Right cardiac atrium (tissue), 5 donors: ENCODE measurements at regions not wholly inside any gene's neighbourhood (a gene's known extent, or its start where the extent isn't known, plus 50 kb on each side); places are given as distances from the start of the nearest gene placed in this dataset.

ENCODE experiments used
- ATAC-seq, 2 donors: fragments of 200-7000 bp; cut with Tn5 transposase; one replicate each; pipeline versions ENCODE4 v1.8.0 to v1.9.1; 2020; ENCODE audit warnings: moderate library complexity in 2 of 2, mild to moderate bottlenecking in 1 of 2
- DNase-seq, 3 donors: peaks; one replicate each; pipeline ENCODE4 v3.0.0-alpha.2; 2020
- H3K27ac ChIP-seq: one replicate; pipeline ENCODE4 v1.5.1; 2013; ENCODE audit warnings: mild to moderate bottlenecking, low read length, control low read depth, moderate library complexity
- H3K27me3 ChIP-seq: one replicate; pipeline ENCODE4 v1.6.1; 2013; ENCODE audit not compliant: control insufficient read depth, insufficient read depth
- H3K4me1 ChIP-seq: one replicate; pipeline ENCODE4 v1.6.1; 2013; ENCODE audit warnings: low read length; ENCODE audit not compliant: control insufficient read depth, insufficient read depth
- H3K4me3 ChIP-seq: one replicate; pipeline ENCODE4 v1.5.1; 2013; ENCODE audit warnings: low read length, control low read depth
- H3K9me3 ChIP-seq: one replicate; pipeline ENCODE4 v1.6.1; 2013; ENCODE audit warnings: low read length; ENCODE audit not compliant: control insufficient read depth
- WGBS: extraction: QIAGEN DNeasy Blood & Tissue Kit; methylation state at CpG from one replicate; pipeline ENCODE4 v1.1.7; 2013; 5-methylcytosine and 5-hydroxymethylcytosine counted together
- intact Hi-C, 4 donors: fragments of 100-400 bp; cut with DNase I; formaldehyde crosslinking; loops; one replicate each; pipeline versions ENCODE4 v1.11.0 to v1.14.0; 2022 to 2023
- donor health status: healthy with polysubstance abuse.
- donor health status: DM: no; HTN: yes; CAD: no.
- donor health status: DM: no; HTN: no; CAD: no.
- donor health status: DM: no; HTN: yes; CAD: no; lungs with severe emphysema.
- donor health status: DM: yes; HTN: yes; CAD: no.

DNA sequence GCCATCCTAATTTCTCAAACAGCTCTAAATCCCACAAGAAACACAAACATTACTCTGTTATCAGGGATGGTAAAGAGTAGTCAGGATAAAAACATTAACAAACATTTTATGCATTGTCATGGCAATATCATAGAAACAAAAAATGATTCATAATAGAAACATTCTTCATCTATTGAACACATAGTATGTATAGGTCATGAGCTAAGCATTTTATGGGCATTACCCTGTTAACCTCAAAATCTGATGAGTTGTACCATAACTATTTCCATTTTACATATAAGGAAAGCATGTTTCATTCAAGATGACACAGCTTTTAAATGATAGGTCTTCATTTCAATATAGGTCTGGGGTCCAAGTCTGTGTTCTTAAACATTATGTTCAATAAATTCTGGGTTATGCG is 344.9 kb downstream of the RND3 start:
- no peak for ATAC-seq
- no peaks in the 10 kb centered on the region for H3K27me3 ChIP-seq
- no peaks in the 10 kb centered on the region for H3K9me3 ChIP-seq
- H3K4me3 ChIP-seq: no peak overlapping the region
- DNase-seq: no peak
- no peaks in the 10 kb centered on the region for H3K4me1 ChIP-seq
- no peak overlapping the region for H3K27ac ChIP-seq
- WGBS: 99% methylated on average over 1 of the region's 1 CpG
- intact Hi-C loops: no loop called here

DNA sequence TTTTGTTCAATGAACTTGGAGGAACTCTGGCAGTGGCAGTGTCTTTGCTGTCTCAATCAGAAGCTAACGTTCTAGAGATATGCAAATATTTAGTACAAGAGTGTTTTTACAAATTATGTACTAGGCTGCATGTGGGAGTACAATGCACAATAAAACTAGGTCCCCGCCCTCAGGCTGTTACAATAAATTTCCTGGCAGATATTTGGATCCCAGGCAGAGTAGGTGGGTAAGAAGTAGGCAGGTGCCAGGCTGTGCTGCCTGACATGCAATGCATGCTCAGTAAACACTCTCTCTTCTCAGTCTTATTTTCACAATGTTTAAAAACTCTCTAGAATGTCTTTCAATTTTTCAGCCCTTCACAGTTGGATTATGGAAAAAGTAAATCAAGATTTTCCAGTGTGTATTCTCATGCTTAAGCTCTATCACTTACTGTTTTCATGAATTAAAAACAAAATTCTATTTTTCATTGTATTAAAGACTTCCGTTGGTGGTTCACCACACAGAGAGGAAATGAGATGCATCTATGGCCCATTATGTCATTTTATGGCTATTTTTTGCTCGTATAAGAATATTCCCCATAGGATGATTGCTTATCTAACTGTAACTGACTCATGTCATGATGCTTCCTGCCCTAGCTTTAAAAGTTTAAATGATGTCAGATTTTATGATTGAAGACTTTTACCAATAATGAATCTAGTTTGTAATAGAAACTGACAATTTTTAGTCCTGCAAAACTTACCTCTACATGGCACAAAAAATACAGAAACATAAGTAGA is 346.1 kb downstream of the RND3 start:
- Histone ChIP-seq H3K4me3 (no peak overlapping the region), H3K4me1 (no peaks in the 10 kb centered on the region), H3K27ac (no peak overlapping the region), H3K9me3 (no peaks in the 10 kb centered on the region), H3K27me3 (no peaks in the 10 kb centered on the region)
- ATAC-seq (no peak), DNase-seq (no peak)
- WGBS: 27% methylated on average over 4 of the region's 4 CpGs
- intact Hi-C loops: no loop called here

- WGBS: 35% methylated on average over 1 of the region's 1 CpG
These were observed 346.7 kb downstream of the RND3 start for GRCh38 chr2:150140777-150141176.

DNA sequence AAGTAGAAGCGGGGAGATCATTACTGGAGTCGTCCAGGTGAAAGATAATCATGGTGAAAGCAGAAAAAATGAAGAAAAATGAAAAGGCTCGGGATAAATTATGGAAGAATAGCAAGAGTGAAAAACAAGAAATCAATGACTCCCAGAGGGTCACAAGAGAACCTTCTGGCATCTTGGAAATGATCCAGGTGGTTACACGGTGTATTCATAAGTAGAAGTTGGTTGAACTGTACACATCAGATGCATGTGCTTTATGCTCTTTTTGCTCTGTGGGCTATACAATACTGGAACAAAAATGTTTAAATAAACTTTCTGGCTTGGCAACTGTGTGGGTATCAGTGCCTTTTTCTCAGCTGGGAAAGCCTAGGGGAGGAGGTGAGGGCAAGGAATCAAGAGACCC is 348.9 kb downstream of the RND3 start:
- no peak overlapping the region for H3K27ac ChIP-seq
- H3K4me1 ChIP-seq: no peaks in the 10 kb centered on the region
- intact Hi-C loops: no loop called here
- no peak overlapping the region for H3K4me3 ChIP-seq
- 87% methylated on average over 4 of the region's 4 CpGs for WGBS
- H3K27me3 ChIP-seq: no peaks in the 10 kb centered on the region
- no peaks in the 10 kb centered on the region for H3K9me3 ChIP-seq
- no peak for ATAC-seq
- no peak for DNase-seq

More at GRCh38 chr2:150140777-150141176, 346.7 kb downstream of the RND3 start:
- intact Hi-C loops: no loop called here
- ATAC-seq (no peak), DNase-seq (no peak)
- Histone ChIP-seq H3K4me3 (no peak overlapping the region), H3K9me3 (no peaks in the 10 kb centered on the region), H3K4me1 (no peaks in the 10 kb centered on the region), H3K27me3 (no peaks in the 10 kb centered on the region), H3K27ac (no peak overlapping the region)

DNA sequence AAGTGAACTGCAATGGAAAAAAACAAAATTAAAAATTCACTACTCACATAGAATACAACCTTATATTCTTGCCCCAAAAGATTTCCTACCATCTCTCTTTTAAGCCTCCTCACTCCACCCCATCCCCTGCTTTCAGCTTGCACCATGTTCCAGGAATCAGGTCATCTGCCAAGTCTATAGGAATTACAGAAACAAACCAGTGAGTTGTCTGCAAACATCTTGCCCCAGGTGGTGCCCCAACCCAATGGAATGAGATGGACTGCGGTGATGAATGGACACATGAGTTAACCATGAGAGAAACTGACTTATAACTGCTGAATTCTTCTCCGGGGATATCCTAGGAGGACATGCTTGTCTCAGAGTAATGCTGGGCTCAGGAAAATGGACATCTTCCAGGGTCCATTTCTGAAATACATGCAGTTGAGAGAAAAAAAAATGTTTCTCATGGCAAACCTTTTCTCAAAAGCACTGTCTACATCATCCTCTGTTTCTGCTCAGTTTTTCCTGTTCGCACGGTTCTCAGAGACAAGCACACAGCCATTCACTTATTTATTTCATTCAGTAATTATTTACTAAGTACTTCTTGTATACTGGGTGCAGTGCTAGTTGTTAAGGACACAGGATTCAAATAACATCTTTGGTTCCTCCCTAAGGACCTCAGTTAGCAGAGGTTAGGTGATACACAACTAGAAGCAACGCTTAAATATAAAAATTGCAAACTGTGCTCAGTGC is 350.0 kb downstream of the RND3 start:
- 92% methylated on average over 5 of the region's 5 CpGs for WGBS
- H3K27me3 ChIP-seq: no peaks in the 10 kb centered on the region
- ATAC-seq (no peak), DNase-seq (no peak)
- intact Hi-C loops: no loop called here
- H3K4me3 ChIP-seq: no peak overlapping the region
- no peak overlapping the region for H3K27ac ChIP-seq
- H3K4me1 ChIP-seq: no peaks in the 10 kb centered on the region
- no peaks in the 10 kb centered on the region for H3K9me3 ChIP-seq

DNA sequence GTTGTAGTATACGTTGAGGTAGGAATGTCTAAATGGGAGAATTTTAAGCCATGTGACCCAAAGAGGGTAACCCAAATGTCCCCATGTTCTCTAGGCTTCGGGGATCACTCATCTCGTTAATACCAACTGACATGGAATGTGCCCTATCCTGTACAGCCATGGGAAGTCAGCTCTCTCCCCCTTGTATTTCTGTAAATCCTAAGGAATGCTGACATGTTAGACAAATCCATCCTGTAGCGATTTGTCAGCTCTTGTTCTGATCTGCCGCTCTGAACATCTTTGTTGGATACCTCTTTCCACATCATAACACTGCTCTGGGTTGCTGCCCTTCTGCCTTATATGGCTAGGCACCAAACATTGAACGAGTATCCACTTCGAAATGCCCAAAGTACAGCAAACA is 350.6 kb downstream of the RND3 start:
- no peak for ATAC-seq
- DNase-seq: no peak
- no peaks in the 10 kb centered on the region for H3K4me1 ChIP-seq
- 84% methylated on average over 7 of the region's 7 CpGs for WGBS
- no peak overlapping the region for H3K27ac ChIP-seq
- no peaks in the 10 kb centered on the region for H3K9me3 ChIP-seq
- H3K4me3 ChIP-seq: no peak overlapping the region
- H3K27me3 ChIP-seq: no peaks in the 10 kb centered on the region
- intact Hi-C loops: no loop called here

- intact Hi-C loops: no loop called here
- Histone ChIP-seq H3K4me3 (no peak overlapping the region), H3K27me3 (no peaks in the 10 kb centered on the region), H3K27ac (no peak overlapping the region), H3K9me3 (no peaks in the 10 kb centered on the region), H3K4me1 (no peaks in the 10 kb centered on the region)
- DNase-seq (no peak), ATAC-seq (no peak)
- 65% methylated on average over 3 of the region's 3 CpGs for WGBS
These were observed 351.1 kb downstream of the RND3 start for GRCh38 chr2:150136401-150136800.

DNA sequence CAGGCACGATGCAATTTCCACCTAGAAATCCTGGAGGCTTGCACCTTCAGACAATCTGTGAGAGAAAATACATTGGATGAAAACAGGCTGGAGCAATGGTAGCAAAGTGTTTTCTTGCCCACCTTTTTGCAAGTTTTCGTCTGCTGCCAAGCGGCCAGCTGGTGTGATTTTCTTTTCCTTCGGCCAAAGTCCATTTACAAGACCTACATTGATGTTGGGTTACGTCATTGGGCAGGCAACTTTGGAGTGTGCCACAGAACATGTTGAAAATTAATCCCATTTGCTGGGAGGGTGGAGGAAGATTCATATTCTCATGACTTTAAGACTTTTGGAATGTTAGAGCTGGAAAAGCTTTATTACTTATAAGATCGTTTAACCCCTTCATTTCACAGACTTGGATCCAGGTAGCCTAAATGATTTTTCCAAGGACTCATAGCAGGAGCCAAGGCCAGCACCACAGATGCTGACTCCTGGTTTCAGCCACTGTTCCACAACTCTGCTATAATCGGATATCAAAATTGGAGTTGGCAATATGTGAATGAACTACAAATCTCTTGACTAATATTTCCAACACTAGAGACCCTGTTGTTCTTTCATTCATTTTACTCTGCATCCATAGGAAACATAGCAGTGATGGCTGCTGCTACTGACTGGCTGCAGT is 352.1 kb downstream of the RND3 start:
- Histone ChIP-seq H3K27ac (no peak overlapping the region), H3K4me3 (no peak overlapping the region), H3K27me3 (no peaks in the 10 kb centered on the region), H3K4me1 (no peaks in the 10 kb centered on the region), H3K9me3 (no peaks in the 10 kb centered on the region)
- ATAC-seq (no peak), DNase-seq (no peak)
- WGBS: 92% methylated on average over 7 of the region's 7 CpGs
- intact Hi-C loops: no loop called here

DNA sequence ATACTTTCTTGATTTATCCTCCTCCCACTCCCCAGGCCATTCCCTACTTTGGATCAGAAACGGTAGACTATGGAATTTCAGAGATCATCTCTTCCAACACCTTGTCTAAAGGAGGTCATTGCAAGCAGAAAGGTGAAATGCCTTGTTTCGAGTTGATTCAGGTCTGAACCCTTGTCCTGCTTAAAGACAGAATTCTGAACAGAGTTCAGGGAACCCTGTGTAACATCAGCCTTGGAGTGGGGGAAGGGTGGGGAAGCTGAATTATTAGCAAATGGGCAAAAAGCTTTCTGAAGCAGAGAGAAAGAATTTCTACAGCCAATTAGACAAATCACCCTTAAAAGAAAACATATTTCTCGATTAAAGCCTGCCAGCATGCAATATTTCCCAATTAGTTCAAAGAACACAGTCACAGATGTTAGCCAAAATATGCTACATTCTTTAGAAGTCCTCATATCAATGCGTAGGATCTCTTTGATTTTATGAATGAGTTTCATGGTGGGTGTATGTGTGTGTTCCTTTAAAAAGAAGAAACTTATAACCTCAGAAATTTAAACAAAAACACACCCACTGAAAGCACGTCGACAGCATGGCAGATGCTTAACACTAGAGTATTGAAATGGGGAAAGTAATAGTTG is 353.1 kb downstream of the RND3 start:
- WGBS: 74% methylated on average over 6 of the region's 6 CpGs
- Histone ChIP-seq H3K4me1 (no peaks in the 10 kb centered on the region), H3K27me3 (no peaks in the 10 kb centered on the region), H3K4me3 (no peak overlapping the region), H3K9me3 (no peaks in the 10 kb centered on the region), H3K27ac (no peak overlapping the region)
- no peak for DNase-seq
- intact Hi-C loops: no loop called here
- ATAC-seq: no peak

GRCh38 chr2:150133623-150134022 is 353.8 kb downstream of the RND3 start:
- 77% methylated on average over 5 of the region's 5 CpGs for WGBS
- no peak for DNase-seq
- no peaks in the 10 kb centered on the region for H3K9me3 ChIP-seq

More at GRCh38 chr2:150133623-150134022, 353.8 kb downstream of the RND3 start:
- Histone ChIP-seq H3K4me3 (no peak overlapping the region), H3K27me3 (no peaks in the 10 kb centered on the region), H3K4me1 (no peaks in the 10 kb centered on the region), H3K27ac (no peak overlapping the region)
- intact Hi-C loops: no loop called here
- ATAC-seq: no peak
